ENCODE measurements at regions not wholly inside any gene's neighbourhood (a gene's known extent, or its start where the extent isn't known, plus 50 kb on each side); places are given as distances from the start of the nearest gene placed in this dataset.

DNA sequence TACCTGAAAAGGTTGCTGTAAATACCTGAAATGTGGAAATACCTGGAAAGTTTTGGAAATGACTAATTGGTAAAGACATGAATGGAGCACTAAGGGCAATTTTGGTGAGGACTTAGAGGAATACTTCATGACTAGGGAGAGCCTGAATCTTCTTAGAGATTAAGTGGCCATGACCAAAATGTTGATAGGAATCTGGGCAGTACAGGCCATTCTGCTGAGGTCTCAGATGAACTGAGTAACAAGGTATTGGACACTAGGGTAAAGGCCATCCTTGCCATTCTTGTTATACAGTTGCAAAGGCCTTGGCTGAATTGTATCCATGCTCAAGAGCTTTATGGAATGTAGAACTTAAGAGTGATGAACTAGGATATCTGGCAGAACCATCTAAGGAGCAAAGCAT, 742.9 kb upstream of the RAB6C start:
- H3K27ac ChIP-seq (ENCODE audit: insufficient read depth, low read depth, low read length, poor library complexity, severe bottlenecking) = no peak overlapping the region
- no peaks in the 10 kb centered on the region for H3K4me1 ChIP-seq (ENCODE audit: control insufficient read depth, insufficient read depth, low read length)
- H3K9me3 ChIP-seq (ENCODE audit: control insufficient read depth, low read length) = no peaks in the 10 kb centered on the region
- H3K36me3 ChIP-seq (ENCODE audit: control insufficient read depth, insufficient read depth, low read length) = no peaks in the 10 kb centered on the region
- no peaks in the 10 kb centered on the region for H3K27me3 ChIP-seq (ENCODE audit: control insufficient read depth, insufficient read depth, low read length, poor library complexity, severe bottlenecking)
- H3K4me3 ChIP-seq (ENCODE audit: insufficient read depth, low read depth, low read length) = no peak overlapping the region

GRCh38 chr2:129237966-129238725, 741.3 kb upstream of the RAB6C start:
- Histone ChIP-seq H3K36me3 (ENCODE audit: control insufficient read depth, insufficient read depth, low read length) (no peaks in the 10 kb centered on the region), H3K27ac (ENCODE audit: insufficient read depth, low read depth, low read length, poor library complexity, severe bottlenecking) (no peak overlapping the region), H3K4me1 (ENCODE audit: control insufficient read depth, insufficient read depth, low read length) (no peaks in the 10 kb centered on the region), H3K27me3 (ENCODE audit: control insufficient read depth, insufficient read depth, low read length, poor library complexity, severe bottlenecking) (no peaks in the 10 kb centered on the region), H3K4me3 (ENCODE audit: insufficient read depth, low read depth, low read length) (no peak overlapping the region), H3K9me3 (ENCODE audit: control insufficient read depth, low read length) (no peaks in the 10 kb centered on the region)
- 93 to 97% methylated on average over 6 of the region's 6 CpGs for WGBS, 2 experiments

DNA sequence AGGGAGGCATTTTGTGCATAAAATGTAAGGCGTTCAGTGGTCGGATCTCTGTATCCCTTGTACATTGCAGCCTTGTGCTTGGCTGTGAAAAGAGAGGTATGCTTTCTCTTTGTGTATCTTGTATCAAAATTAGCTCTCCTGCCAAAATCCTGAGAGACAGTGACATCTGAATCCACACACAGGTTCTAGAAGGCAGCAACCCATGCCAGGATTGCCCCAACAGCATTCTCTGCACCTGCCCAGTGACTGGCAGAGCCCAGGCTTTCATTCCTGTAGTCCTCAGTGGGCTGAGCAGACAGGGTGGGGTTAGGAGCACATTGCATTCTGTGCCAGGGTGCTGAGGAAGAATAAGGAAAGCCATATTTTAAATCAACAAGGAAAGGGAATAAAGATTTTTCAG, 740.3 kb upstream of the RAB6C start:
- no peaks in the 10 kb centered on the region for H3K27me3 ChIP-seq (ENCODE audit: control insufficient read depth, insufficient read depth, low read length, poor library complexity, severe bottlenecking)
- no peaks in the 10 kb centered on the region for H3K9me3 ChIP-seq (ENCODE audit: control insufficient read depth, low read length)
- H3K36me3 ChIP-seq (ENCODE audit: control insufficient read depth, insufficient read depth, low read length) = no peaks in the 10 kb centered on the region
- H3K4me3 ChIP-seq (ENCODE audit: insufficient read depth, low read depth, low read length) = no peak overlapping the region
- H3K27ac ChIP-seq (ENCODE audit: insufficient read depth, low read depth, low read length, poor library complexity, severe bottlenecking) = no peak overlapping the region
- no peaks in the 10 kb centered on the region for H3K4me1 ChIP-seq (ENCODE audit: control insufficient read depth, insufficient read depth, low read length)
- 93 to 96% methylated on average over 2 of the region's 2 CpGs for WGBS, 2 experiments

DNA sequence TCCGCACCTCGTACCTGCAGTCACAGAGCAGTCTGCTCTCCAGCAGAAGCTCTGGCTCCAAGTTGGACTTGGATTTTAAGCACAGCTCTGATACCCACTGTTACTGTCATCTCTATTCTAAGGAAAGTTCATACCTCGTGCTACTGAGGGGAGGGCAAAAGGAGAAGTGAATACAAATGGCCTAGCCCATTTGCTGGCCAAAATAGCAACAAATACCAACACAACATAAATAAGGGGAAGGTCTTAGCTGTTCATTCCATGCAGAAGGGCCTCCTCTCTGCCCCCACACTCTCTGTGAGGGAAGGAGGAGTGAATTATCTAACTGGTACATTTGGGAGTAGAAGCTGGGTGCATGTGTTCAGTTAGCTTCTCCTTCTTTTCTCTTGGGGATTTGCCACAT, 739.4 kb upstream of the RAB6C start:
- H3K9me3 ChIP-seq (ENCODE audit: control insufficient read depth, low read length) = no peaks in the 10 kb centered on the region
- H3K27me3 ChIP-seq (ENCODE audit: control insufficient read depth, insufficient read depth, low read length, poor library complexity, severe bottlenecking) = no peaks in the 10 kb centered on the region
- H3K4me3 ChIP-seq (ENCODE audit: insufficient read depth, low read depth, low read length) = no peak overlapping the region
- H3K27ac ChIP-seq (ENCODE audit: insufficient read depth, low read depth, low read length, poor library complexity, severe bottlenecking) = no peak overlapping the region
- 88 to 95% methylated on average over 3 of the region's 3 CpGs for WGBS, 2 experiments
- no peaks in the 10 kb centered on the region for H3K4me1 ChIP-seq (ENCODE audit: control insufficient read depth, insufficient read depth, low read length)
- H3K36me3 ChIP-seq (ENCODE audit: control insufficient read depth, insufficient read depth, low read length) = no peaks in the 10 kb centered on the region

- H3K36me3 ChIP-seq (ENCODE audit: control insufficient read depth, insufficient read depth, low read length) = no peaks in the 10 kb centered on the region
- 73 to 85% methylated on average over 5 of the region's 5 CpGs for WGBS, 2 experiments
- no peaks in the 10 kb centered on the region for H3K4me1 ChIP-seq (ENCODE audit: control insufficient read depth, insufficient read depth, low read length)
These were observed 737.2 kb upstream of the RAB6C start for GRCh38 chr2:129242269-129242668.

GRCh38 chr2:129247751-129248150, 731.7 kb upstream of the RAB6C start:
- Histone ChIP-seq H3K4me3 (ENCODE audit: insufficient read depth, low read depth, low read length) (no peak overlapping the region), H3K27me3 (ENCODE audit: control insufficient read depth, insufficient read depth, low read length, poor library complexity, severe bottlenecking) (no peaks in the 10 kb centered on the region), H3K36me3 (ENCODE audit: control insufficient read depth, insufficient read depth, low read length) (no peaks in the 10 kb centered on the region), H3K4me1 (ENCODE audit: control insufficient read depth, insufficient read depth, low read length) (no peaks in the 10 kb centered on the region), H3K27ac (ENCODE audit: insufficient read depth, low read depth, low read length, poor library complexity, severe bottlenecking) (no peak overlapping the region), H3K9me3 (ENCODE audit: control insufficient read depth, low read length) (no peaks in the 10 kb centered on the region)
- WGBS, 2 experiments = 96 to 97% methylated on average over 2 to 3 of the region's 3 CpGs

More at GRCh38 chr2:129242269-129242668, 737.2 kb upstream of the RAB6C start:
- Histone ChIP-seq H3K9me3 (ENCODE audit: control insufficient read depth, low read length) (no peaks in the 10 kb centered on the region), H3K27me3 (ENCODE audit: control insufficient read depth, insufficient read depth, low read length, poor library complexity, severe bottlenecking) (no peaks in the 10 kb centered on the region), H3K27ac (ENCODE audit: insufficient read depth, low read depth, low read length, poor library complexity, severe bottlenecking) (no peak overlapping the region), H3K4me3 (ENCODE audit: insufficient read depth, low read depth, low read length) (no peak overlapping the region)

DNA sequence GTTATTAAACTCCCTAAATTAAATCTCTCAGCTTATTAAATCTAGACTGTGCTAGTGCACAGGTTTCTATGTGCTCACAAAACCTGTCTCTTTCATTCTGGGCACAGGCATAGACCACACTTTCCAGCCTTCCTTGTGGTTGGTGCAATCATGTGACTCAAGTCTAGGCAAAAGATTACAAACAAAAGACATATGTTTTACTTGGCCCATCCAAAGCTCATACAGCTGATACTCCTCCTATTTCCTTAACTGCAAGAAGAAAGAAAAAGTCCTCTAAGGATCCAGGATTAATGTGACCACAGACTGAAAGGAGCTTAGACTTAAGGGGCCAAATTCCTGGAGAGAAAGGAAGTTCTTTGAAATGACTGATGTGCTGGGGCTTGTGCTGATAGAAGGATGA, 731.3 kb upstream of the RAB6C start:
- H3K27ac ChIP-seq (ENCODE audit: insufficient read depth, low read depth, low read length, poor library complexity, severe bottlenecking) = no peak overlapping the region
- no peak overlapping the region for H3K4me3 ChIP-seq (ENCODE audit: insufficient read depth, low read depth, low read length)
- no peaks in the 10 kb centered on the region for H3K27me3 ChIP-seq (ENCODE audit: control insufficient read depth, insufficient read depth, low read length, poor library complexity, severe bottlenecking)
- H3K36me3 ChIP-seq (ENCODE audit: control insufficient read depth, insufficient read depth, low read length) = no peaks in the 10 kb centered on the region
- H3K4me1 ChIP-seq (ENCODE audit: control insufficient read depth, insufficient read depth, low read length) = no peaks in the 10 kb centered on the region
- H3K9me3 ChIP-seq (ENCODE audit: control insufficient read depth, low read length) = no peaks in the 10 kb centered on the region

GRCh38 chr2:129252781-129253460, 726.5 kb upstream of the RAB6C start:
- no peak overlapping the region for H3K27ac ChIP-seq (ENCODE audit: insufficient read depth, low read depth, low read length, poor library complexity, severe bottlenecking)
- WGBS, 2 experiments = 92% methylated on average over 7 of the region's 7 CpGs
- H3K27me3 ChIP-seq (ENCODE audit: control insufficient read depth, insufficient read depth, low read length, poor library complexity, severe bottlenecking) = no peaks in the 10 kb centered on the region
- no peaks in the 10 kb centered on the region for H3K36me3 ChIP-seq (ENCODE audit: control insufficient read depth, insufficient read depth, low read length)
- H3K4me3 ChIP-seq (ENCODE audit: insufficient read depth, low read depth, low read length) = no peak overlapping the region
- H3K4me1 ChIP-seq (ENCODE audit: control insufficient read depth, insufficient read depth, low read length) = no peaks in the 10 kb centered on the region
- no peaks in the 10 kb centered on the region for H3K9me3 ChIP-seq (ENCODE audit: control insufficient read depth, low read length)

DNA sequence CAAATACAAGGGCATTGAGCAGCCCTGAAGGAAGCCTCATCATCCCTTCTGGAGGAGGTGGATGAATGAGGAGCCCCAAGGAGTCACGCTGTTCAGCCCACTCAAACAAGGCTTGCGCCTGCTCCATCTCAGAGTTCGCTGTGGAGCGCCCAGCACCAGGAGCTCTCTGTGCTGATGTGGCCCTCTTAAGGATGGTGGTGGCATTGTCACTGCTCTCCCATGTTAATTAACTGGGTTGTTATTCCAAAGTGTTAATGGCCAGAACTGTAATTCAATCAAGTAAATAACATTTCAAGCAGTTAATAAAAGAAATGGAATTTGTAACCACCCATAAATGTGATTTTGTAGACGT, 726.0 kb upstream of the RAB6C start:
- Histone ChIP-seq H3K9me3 (ENCODE audit: control insufficient read depth, low read length) (no peaks in the 10 kb centered on the region), H3K4me3 (ENCODE audit: insufficient read depth, low read depth, low read length) (no peak overlapping the region), H3K4me1 (ENCODE audit: control insufficient read depth, insufficient read depth, low read length) (no peaks in the 10 kb centered on the region), H3K36me3 (ENCODE audit: control insufficient read depth, insufficient read depth, low read length) (no peaks in the 10 kb centered on the region), H3K27me3 (ENCODE audit: control insufficient read depth, insufficient read depth, low read length, poor library complexity, severe bottlenecking) (no peaks in the 10 kb centered on the region), H3K27ac (ENCODE audit: insufficient read depth, low read depth, low read length, poor library complexity, severe bottlenecking) (no peak overlapping the region)
- WGBS, 2 experiments = 46 to 53% methylated on average over 5 of the region's 5 CpGs

GRCh38 chr2:129254718-129255117, 724.7 kb upstream of the RAB6C start:
- Histone ChIP-seq H3K27me3 (ENCODE audit: control insufficient read depth, insufficient read depth, low read length, poor library complexity, severe bottlenecking) (no peaks in the 10 kb centered on the region), H3K27ac (ENCODE audit: insufficient read depth, low read depth, low read length, poor library complexity, severe bottlenecking) (no peak overlapping the region), H3K4me3 (ENCODE audit: insufficient read depth, low read depth, low read length) (no peak overlapping the region), H3K9me3 (ENCODE audit: control insufficient read depth, low read length) (no peaks in the 10 kb centered on the region), H3K36me3 (ENCODE audit: control insufficient read depth, insufficient read depth, low read length) (no peaks in the 10 kb centered on the region), H3K4me1 (ENCODE audit: control insufficient read depth, insufficient read depth, low read length) (no peaks in the 10 kb centered on the region)
- 87 to 93% methylated on average over 5 of the region's 5 CpGs for WGBS, 2 experiments
